Heart right ventricle (tissue), 16 donors: ENCODE measurements at regions not wholly inside any gene's neighbourhood (a gene's known extent, or its start where the extent isn't known, plus 50 kb on each side); places are given as distances from the start of the nearest gene placed in this dataset.
A peak's percentile ranks its signal among the peaks of the same experiment; 100 is the strongest.

Experiments used
- ATAC-seq, 8 donors: fragments of 200-7000 bp; cut with Tn5 transposase; one replicate each; pipeline ENCODE4 v1.9.1; 2020; ENCODE audit warnings: mild to moderate bottlenecking in 8 of 8, moderate library complexity in 8 of 8, moderate number of reproducible peaks in 1 of 8
- DNase-seq, 2 donors: peaks; one replicate each; pipeline ENCODE4 v3.0.0-alpha.2; 2020
- H3K27ac ChIP-seq, 10 donors: fragments of 200-600 bp; sonication (generic) in 2 of 10; one replicate each; pipeline versions ENCODE4 v1.5.0 to v1.8.0; 2020 to 2022; ENCODE audit warnings: mild to moderate bottlenecking in 3 of 10
- H3K27me3 ChIP-seq, 7 donors: fragments of 200-600 bp; one replicate each; pipeline ENCODE4 v1.8.0; 2021 to 2022; ENCODE audit warnings: mild to moderate bottlenecking in 2 of 7
- H3K36me3 ChIP-seq, 9 donors: fragments of 200-600 bp; sonication (generic) in 1 of 9; one replicate each; pipeline versions ENCODE4 v1.5.0 to v1.8.0; 2020 to 2022; ENCODE audit warnings: mild to moderate bottlenecking in 2 of 9
- H3K4me1 ChIP-seq, 9 donors: fragments of 200-600 bp; sonication (generic) in 1 of 9; one replicate each; pipeline versions ENCODE4 v1.5.0 to v1.8.0; 2020 to 2022; ENCODE audit warnings: mild to moderate bottlenecking in 4 of 9
- H3K4me3 ChIP-seq, 10 donors: fragments of 200-600 bp; sonication (generic) in 2 of 10; one replicate each; pipeline versions ENCODE4 v1.5.0 to v1.8.0; 2020 to 2022; ENCODE audit warnings: mild to moderate bottlenecking in 7 of 10, moderate library complexity in 2 of 10
- H3K9me3 ChIP-seq, 11 donors: fragments of 200-600 bp in 10 of 11; sonication (generic) in 2 of 11; one replicate each; pipeline versions ENCODE4 v1.5.0 to v1.8.0; 2013 to 2022; ENCODE audit warnings: mild to moderate bottlenecking in 2 of 11, control low read depth in 1 of 11, moderate library complexity in 1 of 11
- WGBS, 2 donors: extraction: QIAGEN DNeasy Blood & Tissue Kit; methylation state at CpG; one replicate each; pipeline ENCODE4 v1.1.7; 2013; ENCODE audit warnings: inconsistent platforms in 1 of 2; 5-methylcytosine and 5-hydroxymethylcytosine counted together
- intact Hi-C, 10 donors: fragments of 100-400 bp; cut with DNase I; formaldehyde crosslinking; loops; one replicate each; pipeline versions ENCODE4 v1.11.1 to v1.14.2; 2022
- TF ChIP-seq, protein P1 (sequence below), 9 donors: fragments of 200-600 bp; sonication (generic) in 2 of 9; IDR thresholded peaks; one replicate each; pipeline versions ENCODE4 v1.5.0 to v1.8.0; 2021 to 2022; ENCODE audit warnings: antibody characterized with exemption in 9 of 9, mild to moderate bottlenecking in 5 of 9, moderate library complexity in 1 of 9
- donor health status: Arrhythmogenic right ventricular cardiomyopathy.
- donor health status: ischemic (EF 13 %, LVEDD 7.1; RV severe dilation, severe dysfunction).
- donor health status: healthy with polysubstance abuse.
- donor health status: DM: no; HTN: yes; CAD: no.
- donor health status: DM: no; HTN: no; CAD: no.
- donor health status: ischemic (EF 25% LVEDD 6.9; RV normal size, moderate dysfunction).
- donor health status: ischemic (EF 25% LVEDD 5.7; RV mildly dilated, moderate dysfunction).
- donor health status: healthy.
- donor health status: DM: yes; HTN: yes; CAD: no.
- donor health status: Ischemic cardiomyopathy.
- donor health status: ischemic (EF 35%, LVEDD 5.7; RV mildly dilated, moderate dysfunction).
- donor health status: nonischemic (EF 11% LVEDD 7.7; RV severe dilation, severe dysfunction).
- donor health status: DM: yes; HTN: yes; CAD: no.
- donor health status: PGD.
- donor health status: ischemic (EF 29% LVEDD 5.4; RV normal size, mild dysfunction).
- donor health status: nonischemic (EF 23%, LVEDD 6.1; RV moderate dilation, normal function).

DNA sequence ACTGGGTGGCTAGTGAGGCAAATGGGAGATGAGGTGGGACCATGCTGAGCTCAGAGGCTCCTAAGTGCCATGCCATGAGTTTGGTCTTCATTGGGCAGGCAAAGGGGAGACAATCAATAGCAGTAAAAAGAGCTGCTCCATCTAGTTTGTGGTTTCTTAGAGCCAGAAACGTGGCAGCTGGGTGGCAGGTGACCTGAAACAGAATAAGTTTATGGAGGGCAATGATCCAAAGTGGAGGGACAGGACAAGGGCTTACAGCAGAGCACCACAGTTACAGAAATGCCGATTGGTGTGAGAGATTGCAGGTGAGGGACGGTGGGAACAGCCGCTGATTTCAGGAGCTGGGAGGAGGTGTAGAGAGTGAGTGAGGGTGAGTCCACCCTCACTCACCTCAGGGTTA lies 237.0 kb downstream of the LPIN1 start:
- WGBS, 2 donors, result 87 to 92% methylated on average over 4 of the region's 4 CpGs
- no peak overlapping the region for H3K4me3 ChIP-seq
- H3K36me3 ChIP-seq, result no peaks in the 10 kb centered on the region
- no peak overlapping the region for H3K27ac ChIP-seq
- peaks cover 0 to 7% (median 0%) of the 10 kb centered on the region in 11 donors for H3K9me3 ChIP-seq
- no peak for ATAC-seq
- TF ChIP-seq, protein P1, sequence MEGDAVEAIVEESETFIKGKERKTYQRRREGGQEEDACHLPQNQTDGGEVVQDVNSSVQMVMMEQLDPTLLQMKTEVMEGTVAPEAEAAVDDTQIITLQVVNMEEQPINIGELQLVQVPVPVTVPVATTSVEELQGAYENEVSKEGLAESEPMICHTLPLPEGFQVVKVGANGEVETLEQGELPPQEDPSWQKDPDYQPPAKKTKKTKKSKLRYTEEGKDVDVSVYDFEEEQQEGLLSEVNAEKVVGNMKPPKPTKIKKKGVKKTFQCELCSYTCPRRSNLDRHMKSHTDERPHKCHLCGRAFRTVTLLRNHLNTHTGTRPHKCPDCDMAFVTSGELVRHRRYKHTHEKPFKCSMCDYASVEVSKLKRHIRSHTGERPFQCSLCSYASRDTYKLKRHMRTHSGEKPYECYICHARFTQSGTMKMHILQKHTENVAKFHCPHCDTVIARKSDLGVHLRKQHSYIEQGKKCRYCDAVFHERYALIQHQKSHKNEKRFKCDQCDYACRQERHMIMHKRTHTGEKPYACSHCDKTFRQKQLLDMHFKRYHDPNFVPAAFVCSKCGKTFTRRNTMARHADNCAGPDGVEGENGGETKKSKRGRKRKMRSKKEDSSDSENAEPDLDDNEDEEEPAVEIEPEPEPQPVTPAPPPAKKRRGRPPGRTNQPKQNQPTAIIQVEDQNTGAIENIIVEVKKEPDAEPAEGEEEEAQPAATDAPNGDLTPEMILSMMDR (IDR thresholded peaks at IDR 0.05), result no peak
- H3K4me1 ChIP-seq, result peaks cover 0 to 2% (median 0%) of the 10 kb centered on the region in 9 donors
- intact Hi-C loops, result loop anchor here in 1 of 10 donors (10.0 kb wide), 1 partner anchor 161 kb away; no protein-coding TSS in a partner anchor
- DNase-seq, result no peak
- no peaks in the 10 kb centered on the region for H3K27me3 ChIP-seq

- peaks cover 0 to 7% (median 0%) of the 10 kb centered on the region in 9 donors for H3K4me1 ChIP-seq
- 87 to 89% methylated on average over 9 of the region's 9 CpGs for WGBS, 2 donors
- TF ChIP-seq, protein P1 (IDR thresholded peaks at IDR 0.05), result no peak
Observed at GRCh38 chr2:11983870-11984269, 237.4 kb downstream of the LPIN1 start.

GRCh38 chr2:11984316-11985158 lies 238.1 kb downstream of the LPIN1 start:
- ATAC-seq (no peak), DNase-seq (no peak)
- no peaks in the 10 kb centered on the region for H3K27me3 ChIP-seq
- TF ChIP-seq, protein P1 (IDR thresholded peaks at IDR 0.05), result no peak
- peaks cover 0 to 7% (median 0%) of the 10 kb centered on the region in 11 donors for H3K9me3 ChIP-seq
- H3K27ac ChIP-seq, result no peak overlapping the region
- 89 to 92% methylated on average over 18 of the region's 18 CpGs for whole genome bisulfite sequencing, 2 donors
- intact Hi-C loops, result loop anchor here in 1 of 10 donors (10.0 kb wide), 1 partner anchor 160 kb away; no protein-coding TSS in a partner anchor
- H3K4me1 ChIP-seq, result peaks cover 0 to 13% (median 0%) of the 10 kb centered on the region in 9 donors
- no peaks in the 10 kb centered on the region for H3K36me3 ChIP-seq
- H3K4me3 ChIP-seq, result no peak overlapping the region

More at GRCh38 chr2:11983870-11984269, 237.4 kb downstream of the LPIN1 start:
- DNase-seq (no peak), ATAC-seq (no peak)
- Histone ChIP-seq H3K27ac (no peak overlapping the region), H3K9me3 (peaks cover 0 to 7% (median 0%) of the 10 kb centered on the region in 11 donors), H3K27me3 (no peaks in the 10 kb centered on the region), H3K4me3 (no peak overlapping the region), H3K36me3 (no peaks in the 10 kb centered on the region)
- intact Hi-C loops, result loop anchor here in 1 of 10 donors (10.0 kb wide), 1 partner anchor 161 kb away; no protein-coding TSS in a partner anchor

- no peak overlapping the region for H3K4me3 ChIP-seq
- H3K27ac ChIP-seq, result no peak overlapping the region
- peaks cover 0 to 7% (median 0%) of the 10 kb centered on the region in 11 donors for H3K9me3 ChIP-seq
- DNase-seq (no peak), ATAC-seq (peak in 1 of 8 donors; percentile 21)
- 76 to 77% methylated on average over 4 of the region's 4 CpGs for WGBS, 2 donors
- peaks cover 0 to 16% (median 0%) of the 10 kb centered on the region in 9 donors for H3K4me1 ChIP-seq
- H3K36me3 ChIP-seq, result no peaks in the 10 kb centered on the region
- H3K27me3 ChIP-seq, result no peaks in the 10 kb centered on the region
- intact Hi-C loops, result loop anchor here in 1 of 10 donors (10.0 kb wide), 1 partner anchor 159 kb away; no protein-coding TSS in a partner anchor
- TF ChIP-seq, protein P1 (IDR thresholded peaks at IDR 0.05), result no peak
Observed at GRCh38 chr2:11985817-11986566, 239.6 kb downstream of the LPIN1 start.
